ENCODE measurements at regions not wholly inside any gene's neighbourhood (a gene's known extent, or its start where the extent isn't known, plus 50 kb on each side); places are given as distances from the start of the nearest gene placed in this dataset.

DNA sequence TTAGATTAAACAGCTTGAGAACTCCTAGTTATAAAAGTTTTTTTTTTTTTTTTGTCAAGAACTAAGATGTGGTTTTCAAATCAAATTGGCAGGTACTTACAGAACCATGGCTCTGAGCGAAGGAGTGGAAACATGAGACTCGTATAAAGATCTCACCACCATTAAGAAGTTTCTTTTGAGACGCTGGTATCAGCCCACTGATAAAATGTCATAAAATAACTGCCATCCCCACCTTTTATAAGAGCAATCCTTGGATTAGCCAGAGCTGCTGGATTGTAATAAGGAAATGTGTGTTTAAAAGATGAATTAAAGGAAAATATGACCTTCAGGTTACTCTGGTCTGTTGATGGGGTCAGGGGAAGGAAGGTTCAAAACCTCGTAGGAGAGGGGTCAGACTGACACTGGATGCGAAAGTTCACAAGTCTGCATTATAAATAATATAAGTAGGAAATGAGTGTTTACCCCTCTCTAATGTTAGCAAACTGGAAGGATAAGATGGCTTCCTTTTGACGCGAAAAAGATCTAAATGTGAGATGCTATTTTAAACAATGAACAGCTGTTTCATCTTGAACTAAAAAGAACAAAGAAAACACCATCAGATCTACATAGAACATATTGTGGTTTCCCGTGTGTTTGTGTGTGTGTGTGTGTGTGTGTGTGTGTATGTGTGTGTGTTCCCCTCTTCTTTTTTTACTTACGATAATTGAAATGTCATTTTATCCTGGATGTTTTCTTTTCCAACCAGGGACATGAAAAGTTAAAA, 386.8 kb upstream of the JAG1 start:
- Histone ChIP-seq H3K9me2 (ENCODE audit: insufficient read depth) (no peaks in the 10 kb centered on the region), H3K4me3 (replicated peaks in 1 of 2; ENCODE audit: low read depth in 1 of 2, low read length in 2 of 2) (no peak overlapping the region), H2AFZ (ENCODE audit: low read depth, low read length, poor library complexity, severe bottlenecking) (no peak overlapping the region), H3K79me2 (ENCODE audit: insufficient read depth, low read length) (no peaks in the 10 kb centered on the region), H3K27me3 (ENCODE audit: insufficient read depth, low read length) (no peaks in the 10 kb centered on the region), H3K36me3 (ENCODE audit: control insufficient read depth in 1 of 2, insufficient read depth in 2 of 2, low read length in 2 of 2) (no peaks in the 10 kb centered on the region), H3K4me2 (ENCODE audit: low read length) (no peak overlapping the region), H3K27ac (ENCODE audit: low read depth, low read length) (no peak overlapping the region), H3K9ac (ENCODE audit: low read length) (no peak overlapping the region), H3K4me1 (ENCODE audit: control insufficient read depth in 1 of 2, insufficient read depth in 2 of 2, low read length in 2 of 2) (no peaks in the 10 kb centered on the region), H3K9me3 (ENCODE audit: control insufficient read depth in 1 of 2, insufficient read depth in 1 of 2, low read depth in 1 of 2, low read length in 2 of 2) (no peaks in the 10 kb centered on the region), H4K20me1 (ENCODE audit: insufficient read depth) (no peaks in the 10 kb centered on the region)
- ChIA-PET CTCF (no interaction called here), POLR2A (no interaction called here), RAD21 (ENCODE audit: low non-redundant PET in 1 of 2, low total read pairs in 2 of 2, uncharacterized antibody in 2 of 2, unreplicated experiment in 2 of 2) (no interaction called here)
- DNase-seq (ENCODE audit: low read depth, low spot score), result no peak
- intact Hi-C loops (cut with micrococcal nuclease), result no loop called here
- no TSS peak for BruUV-seq (replicated peaks)
- TF ChIP-seq JUND (IDR thresholded peaks at IDR 0.05), result no peak
- TF ChIP-seq SP1 (IDR thresholded peaks at IDR 0.05; ENCODE audit: low read depth), result no peak
- no peak for TF ChIP-seq SRF (IDR thresholded peaks at IDR 0.05; ENCODE audit: low read depth)
- no peak for TF ChIP-seq POLR2AphosphoS5 (IDR thresholded peaks at IDR 0.05; ENCODE audit: low read depth, low read length)
- TF ChIP-seq EZH2 (IDR thresholded peaks at IDR 0.05), result no peak
- TF ChIP-seq CEBPB (IDR thresholded peaks at IDR 0.05; ENCODE audit: low read depth), result no peak
- no peak for TF ChIP-seq POLR2A (IDR thresholded peaks at IDR 0.05; ENCODE audit: borderline replicate concordance, extremely low read depth, insufficient read depth, insufficient read length)
- TF ChIP-seq CBX3 (IDR thresholded peaks at IDR 0.05; ENCODE audit: low read depth), result no peak
- no peak for TF ChIP-seq ZNF274 (IDR thresholded peaks at IDR 0.05; ENCODE audit: low read depth, low read length)
- no peak for TF ChIP-seq SIN3A (IDR thresholded peaks at IDR 0.05; ENCODE audit: low read depth)
- no peak for TF ChIP-seq ELF1 (IDR thresholded peaks at IDR 0.05; ENCODE audit: borderline replicate concordance, low read depth)
- TF ChIP-seq, protein P1, sequence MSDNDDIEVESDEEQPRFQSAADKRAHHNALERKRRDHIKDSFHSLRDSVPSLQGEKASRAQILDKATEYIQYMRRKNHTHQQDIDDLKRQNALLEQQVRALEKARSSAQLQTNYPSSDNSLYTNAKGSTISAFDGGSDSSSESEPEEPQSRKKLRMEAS (IDR thresholded peaks at IDR 0.05), result no peak
- no peak for ATAC-seq

DNA sequence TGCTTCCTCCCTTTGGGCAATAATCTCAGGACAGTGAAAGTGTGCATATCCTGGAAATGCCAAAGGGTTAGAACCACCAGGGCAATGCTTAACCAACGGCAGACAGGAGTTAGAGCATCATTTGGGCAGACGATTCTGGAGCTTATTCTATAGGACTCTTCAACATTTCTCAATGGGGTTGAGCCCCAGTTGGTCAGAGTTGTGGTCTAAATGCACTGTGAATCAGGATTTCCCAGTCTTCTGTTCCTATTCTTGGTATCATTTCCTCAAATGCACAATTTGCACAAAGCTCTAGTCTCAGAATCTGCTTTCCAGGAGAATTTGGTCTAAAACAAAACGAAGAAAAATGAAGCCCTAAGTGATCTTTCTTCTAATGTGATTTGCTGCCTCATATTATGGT, 389.6 kb upstream of the JAG1 start:
- no peaks in the 10 kb centered on the region for H3K36me3 ChIP-seq (ENCODE audit: control insufficient read depth in 1 of 2, insufficient read depth in 2 of 2, low read length in 2 of 2)
- H3K9me2 ChIP-seq (ENCODE audit: insufficient read depth), result no peaks in the 10 kb centered on the region
- H3K4me2 ChIP-seq (ENCODE audit: low read length), result no peak overlapping the region
- intact Hi-C loops (cut with micrococcal nuclease), result no loop called here
- no peaks in the 10 kb centered on the region for H4K20me1 ChIP-seq (ENCODE audit: insufficient read depth)
- no peak overlapping the region for H3K27ac ChIP-seq (ENCODE audit: low read depth, low read length)
- H3K4me1 ChIP-seq (ENCODE audit: control insufficient read depth in 1 of 2, insufficient read depth in 2 of 2, low read length in 2 of 2), result no peaks in the 10 kb centered on the region
- no peak overlapping the region for H3K4me3 ChIP-seq (replicated peaks in 1 of 2; ENCODE audit: low read depth in 1 of 2, low read length in 2 of 2)
- ATAC-seq (no peak), DNase-seq (ENCODE audit: low read depth, low spot score) (no peak)
- ChIA-PET RAD21 (ENCODE audit: low non-redundant PET in 1 of 2, low total read pairs in 2 of 2, uncharacterized antibody in 2 of 2, unreplicated experiment in 2 of 2) (no interaction called here), CTCF (no interaction called here), POLR2A (no interaction called here)
- no peaks in the 10 kb centered on the region for H3K79me2 ChIP-seq (ENCODE audit: insufficient read depth, low read length)
- no peaks in the 10 kb centered on the region for H3K27me3 ChIP-seq (ENCODE audit: insufficient read depth, low read length)
- no peak overlapping the region for H2AFZ ChIP-seq (ENCODE audit: low read depth, low read length, poor library complexity, severe bottlenecking)
- no peaks in the 10 kb centered on the region for H3K9me3 ChIP-seq (ENCODE audit: control insufficient read depth in 1 of 2, insufficient read depth in 1 of 2, low read depth in 1 of 2, low read length in 2 of 2)
- H3K9ac ChIP-seq (ENCODE audit: low read length), result no peak overlapping the region
- no TSS peak for BruUV-seq (replicated peaks)
- TF ChIP-seq ATF3 (IDR thresholded peaks at IDR 0.05) (no peak), CEBPB (IDR thresholded peaks at IDR 0.05; ENCODE audit: low read depth) (no peak), EZH2phosphoT487 (IDR thresholded peaks at IDR 0.05; ENCODE audit: borderline replicate concordance) (no peak), SRF (IDR thresholded peaks at IDR 0.05; ENCODE audit: low read depth) (no peak), SP1 (IDR thresholded peaks at IDR 0.05; ENCODE audit: low read depth) (no peak), EZH2 (IDR thresholded peaks at IDR 0.05) (no peak), RAD21 (IDR thresholded peaks at IDR 0.05; ENCODE audit: low read depth) (no peak), POLR2A (IDR thresholded peaks at IDR 0.05; ENCODE audit: borderline replicate concordance, extremely low read depth, insufficient read depth, insufficient read length) (no peak), ZNF274 (IDR thresholded peaks at IDR 0.05; ENCODE audit: low read depth, low read length) (no peak), CBX3 (IDR thresholded peaks at IDR 0.05; ENCODE audit: low read depth) (no peak), ZFX (IDR thresholded peaks at IDR 0.05) (no peak)
- TF ChIP-seq, protein P2, sequence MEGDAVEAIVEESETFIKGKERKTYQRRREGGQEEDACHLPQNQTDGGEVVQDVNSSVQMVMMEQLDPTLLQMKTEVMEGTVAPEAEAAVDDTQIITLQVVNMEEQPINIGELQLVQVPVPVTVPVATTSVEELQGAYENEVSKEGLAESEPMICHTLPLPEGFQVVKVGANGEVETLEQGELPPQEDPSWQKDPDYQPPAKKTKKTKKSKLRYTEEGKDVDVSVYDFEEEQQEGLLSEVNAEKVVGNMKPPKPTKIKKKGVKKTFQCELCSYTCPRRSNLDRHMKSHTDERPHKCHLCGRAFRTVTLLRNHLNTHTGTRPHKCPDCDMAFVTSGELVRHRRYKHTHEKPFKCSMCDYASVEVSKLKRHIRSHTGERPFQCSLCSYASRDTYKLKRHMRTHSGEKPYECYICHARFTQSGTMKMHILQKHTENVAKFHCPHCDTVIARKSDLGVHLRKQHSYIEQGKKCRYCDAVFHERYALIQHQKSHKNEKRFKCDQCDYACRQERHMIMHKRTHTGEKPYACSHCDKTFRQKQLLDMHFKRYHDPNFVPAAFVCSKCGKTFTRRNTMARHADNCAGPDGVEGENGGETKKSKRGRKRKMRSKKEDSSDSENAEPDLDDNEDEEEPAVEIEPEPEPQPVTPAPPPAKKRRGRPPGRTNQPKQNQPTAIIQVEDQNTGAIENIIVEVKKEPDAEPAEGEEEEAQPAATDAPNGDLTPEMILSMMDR (IDR thresholded peaks at IDR 0.05 in 2 of 3, conservative IDR thresholded peaks at IDR 0.05 in 1 of 3; ENCODE audit: borderline replicate concordance in 1 of 3, insufficient read depth in 1 of 3, low read depth in 2 of 3, low read length in 2 of 3), result no peak
- TF ChIP-seq, protein P1 (IDR thresholded peaks at IDR 0.05), result no peak
